Esophagus squamous epithelium (tissue), 4 donors: ENCODE measurements at regions not wholly inside any gene's neighbourhood (a gene's known extent, or its start where the extent isn't known, plus 50 kb on each side); places are given as distances from the start of the nearest gene placed in this dataset.

Source experiments
- CTCF ChIP-seq, 6 experiments: fragments of 450-650 bp in 4 of 6; fragments of 200-600 bp in 2 of 6; sonication (generic) in 2 of 6; IDR thresholded peaks; one replicate each; pipeline ENCODE4 v1.5.1; 2016 to 2019; ENCODE audit warnings: antibody characterized with exemption in 6 of 6, mild to moderate bottlenecking in 4 of 6, moderate library complexity in 4 of 6
- POLR2A ChIP-seq, 4 donors: fragments of 450-650 bp; IDR thresholded peaks; one replicate each; pipeline ENCODE4 v1.6.1; 2017; ENCODE audit warnings: antibody characterized with exemption in 4 of 4, mild to moderate bottlenecking in 4 of 4, moderate library complexity in 3 of 4

GRCh38 chr5:82992646-82993045 is 84.5 kb downstream of the TMEM167A start:
- TF ChIP-seq CTCF (IDR thresholded peaks at IDR 0.05): no peak
- TF ChIP-seq POLR2A (IDR thresholded peaks at IDR 0.05): no peak
